Neural cell (in vitro differentiated cells): ENCODE measurements at regions not wholly inside any gene's neighbourhood (a gene's known extent, or its start where the extent isn't known, plus 50 kb on each side); places are given as distances from the start of the nearest gene placed in this dataset.
"Not testable (repeated sequence)": the region's sequence is repeated elsewhere in the genome, so short reads cannot be mapped to it uniquely, and the experiment has no call there.

Source experiments
- H2AFZ ChIP-seq: fragments of 200-600, 300-800 bp; sonication (generic), shearing (Covaris generic); 2 replicates; pipeline ENCODE4 v1.6.0; 2014; ENCODE audit warnings: low read depth, mild to moderate bottlenecking, antibody characterized with exemption, low read length, moderate library complexity
- H3F3A ChIP-seq: fragments of 200-600 bp; shearing (Covaris generic); 2 replicates; pipeline ENCODE4 v1.6.1; 2016; ENCODE audit warnings: mild to moderate bottlenecking, moderate library complexity, mixed read lengths, antibody characterized with exemption, low read length; ENCODE audit not compliant: insufficient read depth, poor library complexity, severe bottlenecking
- H3K27ac ChIP-seq: fragments of 200-600, 300-800 bp; sonication (generic), shearing (Covaris generic); 2 replicates; pipeline ENCODE4 v1.5.1; 2014; ENCODE audit warnings: mild to moderate bottlenecking, low read length, moderate library complexity
- H3K27me3 ChIP-seq: fragments of 300-800, 200-600 bp; sonication (generic), shearing (Covaris generic); 2 replicates; pipeline ENCODE4 v1.6.0; 2014; ENCODE audit warnings: mild to moderate bottlenecking, low read depth, low read length, moderate library complexity; ENCODE audit not compliant: insufficient read depth
- H3K36me3 ChIP-seq: fragments of 300-800, 200-600 bp; sonication (generic), shearing (Covaris generic); 2 replicates; pipeline ENCODE4 v1.5.1; 2014; ENCODE audit warnings: mild to moderate bottlenecking, antibody characterized with exemption, low read length, moderate library complexity; ENCODE audit not compliant: insufficient read depth
- H3K4me2 ChIP-seq: fragments of 300-800, 200-600 bp; sonication (generic), shearing (Covaris generic); 2 replicates; pipeline ENCODE4 v1.6.0; 2014; ENCODE audit warnings: mild to moderate bottlenecking, low read length
- H3K4me3 ChIP-seq: fragments of 300-800, 200-600 bp; sonication (generic), shearing (Covaris generic); 2 replicates; pipeline ENCODE4 v1.5.1; 2014; ENCODE audit warnings: mild to moderate bottlenecking, low read length, moderate library complexity
- H3K79me2 ChIP-seq: fragments of 200-600 bp; shearing (Covaris generic); replicated peaks from 2 replicates; pipeline ENCODE4 v1.6.0; 2014; ENCODE audit warnings: mild to moderate bottlenecking, low read length, moderate library complexity; ENCODE audit not compliant: insufficient read depth
- H3K9ac ChIP-seq: fragments of 300-800, 200-600 bp; sonication (generic), shearing (Covaris generic); 2 replicates; pipeline ENCODE4 v1.6.1; 2016; ENCODE audit warnings: mild to moderate bottlenecking, low read length, mixed read lengths
- H3K9me2 ChIP-seq: fragments of 200-600 bp; shearing (Covaris generic); 2 replicates; pipeline ENCODE4 v1.6.1; 2016; ENCODE audit warnings: mild to moderate bottlenecking, low read length, mixed read lengths; ENCODE audit not compliant: insufficient read depth
- H3K9me3 ChIP-seq: fragments of 200-600, 300-800 bp; sonication (generic), shearing (Covaris generic); 2 replicates; pipeline ENCODE4 v1.6.1; 2016; ENCODE audit warnings: mild to moderate bottlenecking, mixed run types, low read length, moderate library complexity, mixed read lengths
- H4K20me1 ChIP-seq: fragments of 200-600 bp; shearing (Covaris generic); 2 replicates; pipeline ENCODE4 v1.6.1; 2016; ENCODE audit warnings: mild to moderate bottlenecking, mixed run types; ENCODE audit not compliant: insufficient read depth
- CTCF ChIP-seq: fragments of 450-650 bp; IDR thresholded peaks from 2 replicates; pipeline ENCODE4 v1.5.1; 2014; ENCODE audit warnings: antibody characterized with exemption, mild to moderate bottlenecking, moderate library complexity; ENCODE audit not compliant: poor library complexity, severe bottlenecking
- EP300 ChIP-seq: fragments of 450-650 bp; conservative IDR thresholded peaks from 2 replicates; pipeline ENCODE4 v1.6.1; 2014; ENCODE audit warnings: antibody characterized with exemption, mild to moderate bottlenecking, moderate library complexity; ENCODE audit not compliant: poor library complexity, severe bottlenecking
- EZH2 ChIP-seq: fragments of 200-600, 300-800 bp; shearing (Covaris generic), sonication (generic); IDR thresholded peaks from 2 replicates; pipeline ENCODE4 v1.6.1; 2014; ENCODE audit warnings: antibody characterized with exemption, low read length, borderline replicate concordance, mild to moderate bottlenecking; ENCODE audit not compliant: insufficient read depth, poor library complexity, severe bottlenecking
- MXI1 ChIP-seq: fragments of 450-650 bp; conservative IDR thresholded peaks from 2 replicates; pipeline ENCODE4 v1.6.1; 2014; ENCODE audit warnings: antibody characterized with exemption, mild to moderate bottlenecking; ENCODE audit not compliant: poor library complexity, severe bottlenecking
- POLR2AphosphoS5 ChIP-seq: IDR thresholded peaks from 2 replicates; pipeline ENCODE4 v1.6.1; 2012
- RAD21 ChIP-seq: fragments of 450-650 bp; conservative IDR thresholded peaks from 2 replicates; pipeline ENCODE4 v1.6.1; 2014; ENCODE audit warnings: antibody characterized with exemption, mild to moderate bottlenecking, moderate library complexity
- REST ChIP-seq: IDR thresholded peaks from 2 replicates; pipeline ENCODE4 v1.6.1; 2012; ENCODE audit warnings: borderline replicate concordance
- SMC3 ChIP-seq: fragments of 450-650 bp; conservative IDR thresholded peaks from 2 replicates; pipeline ENCODE4 v1.6.1; 2014; ENCODE audit warnings: antibody characterized with exemption, mild to moderate bottlenecking, moderate library complexity; ENCODE audit not compliant: poor library complexity
- TAF1 ChIP-seq: IDR thresholded peaks from 2 replicates; pipeline ENCODE4 v1.6.1; 2012; ENCODE audit warnings: low read depth

GRCh38 chr7:131154380-131154779 lies 173.3 kb upstream of the MKLN1 start:
- H3K36me3 ChIP-seq: no peaks in the 10 kb centered on the region
- no peak overlapping the region for H3K27ac ChIP-seq
- H3K9ac ChIP-seq: no peak overlapping the region
- no peaks in the 10 kb centered on the region for H4K20me1 ChIP-seq
- H3K9me2 ChIP-seq: no peaks in the 10 kb centered on the region
- TF ChIP-seq CTCF (no peak), MXI1 (no peak), TAF1 (no peak), RAD21 (no peak), EP300 (no peak), REST (no peak), SMC3 (no peak), POLR2AphosphoS5 (no peak), EZH2 (no peak)
- H3K4me2 ChIP-seq: no peak overlapping the region
- H3K27me3 ChIP-seq: no peaks in the 10 kb centered on the region
- H3F3A ChIP-seq: no peaks in the 10 kb centered on the region
- no peak overlapping the region for H2AFZ ChIP-seq
- H3K4me3 ChIP-seq: no peak overlapping the region
- H3K79me2 ChIP-seq: no peaks in the 10 kb centered on the region
- no peaks in the 10 kb centered on the region for H3K9me3 ChIP-seq

GRCh38 chr7:131157530-131158243 lies 170.0 kb upstream of the MKLN1 start:
- H3K4me2 ChIP-seq: no peak overlapping the region
- H2AFZ ChIP-seq: no peak overlapping the region
- H3K79me2 ChIP-seq: no peaks in the 10 kb centered on the region
- no peaks in the 10 kb centered on the region for H3K27me3 ChIP-seq
- H3K9me3 ChIP-seq: no peaks in the 10 kb centered on the region
- no peak overlapping the region for H3K27ac ChIP-seq
- H3K9ac ChIP-seq: no peak overlapping the region
- no peaks in the 10 kb centered on the region for H4K20me1 ChIP-seq
- H3F3A ChIP-seq: no peaks in the 10 kb centered on the region
- H3K9me2 ChIP-seq: no peaks in the 10 kb centered on the region
- TF ChIP-seq SMC3 (no peak), EZH2 (no peak), REST (no peak), RAD21 (no peak), MXI1 (no peak), POLR2AphosphoS5 (no peak), CTCF (no peak), EP300 (no peak), TAF1 (no peak)
- no peaks in the 10 kb centered on the region for H3K36me3 ChIP-seq
- H3K4me3 ChIP-seq: no peak overlapping the region

GRCh38 chr7:131158244-131158636 lies 169.4 kb upstream of the MKLN1 start:
- not testable (repeated sequence) for H3K4me2 ChIP-seq, H3K27ac ChIP-seq, H2AFZ ChIP-seq

More at GRCh38 chr7:131158244-131158636, 169.4 kb upstream of the MKLN1 start:
- H3K4me3 ChIP-seq, H4K20me1 ChIP-seq, H3K9me3 ChIP-seq, H3K36me3 ChIP-seq, H3F3A ChIP-seq, H3K9ac ChIP-seq, H3K79me2 ChIP-seq, H3K27me3 ChIP-seq, H3K9me2 ChIP-seq: not testable (repeated sequence)
